Activated naive CD8-positive, alpha-beta T cell treated with anti-CD3 and anti-CD28 coated beads, Interleukin-2, amount 10 ng/mL, durations not matched to agents 7 days and 5 days (primary cell): ENCODE measurements at regions not wholly inside any gene's neighbourhood (a gene's known extent, or its start where the extent isn't known, plus 50 kb on each side); places are given as distances from the start of the nearest gene placed in this dataset.
"Not testable (repeated sequence)": the region's sequence is repeated elsewhere in the genome, so short reads cannot be mapped to it uniquely, and the experiment has no call there.

ENCODE experiments used
- ATAC-seq: fragments of 150-1000 bp; cut with Tn5 transposase; one replicate; pipeline ENCODE4 v1.10.0; 2021; ENCODE audit warnings: low read depth, moderate library complexity
- POLR2A ChIA-PET: fragments of 350-600 bp; sonication (Branson Sonifier 250); formaldehyde crosslinking; loops from one replicate; lab custom pipeline; 2021; ENCODE audit warnings: antibody characterized with exemption; lab: Charles Lee
- DNase-seq: peaks from one replicate; pipeline ENCODE4 v3.0.0; 2021
- H3K27ac Mint-ChIP-seq: one replicate; pipeline ENCODE4 v1.8.0; 2022; ENCODE audit warnings: mild to moderate bottlenecking, mixed read lengths
- H3K27me3 Mint-ChIP-seq: one replicate; pipeline ENCODE4 v1.8.0; 2022; ENCODE audit warnings: mild to moderate bottlenecking, moderate library complexity, mixed read lengths
- H3K36me3 Mint-ChIP-seq: one replicate; pipeline ENCODE4 v1.8.0; 2021; ENCODE audit warnings: mild to moderate bottlenecking, mixed read lengths
- H3K4me1 Mint-ChIP-seq: one replicate; pipeline ENCODE4 v1.8.0; 2021; ENCODE audit warnings: mixed read lengths
- H3K4me3 Mint-ChIP-seq: one replicate; pipeline ENCODE4 v1.8.0; 2022; ENCODE audit warnings: mild to moderate bottlenecking, moderate library complexity, mixed read lengths
- H3K9me3 Mint-ChIP-seq: one replicate; pipeline ENCODE4 v1.8.0; 2021; ENCODE audit warnings: mixed read lengths

- Mint-ChIP-seq H3K4me1 (peaks cover 13% of the 10 kb centered on the region), H3K36me3 (no peaks in the 10 kb centered on the region), H3K9me3 (no peaks in the 10 kb centered on the region), H3K27me3 (peaks cover 30% of the 10 kb centered on the region), H3K4me3 (no peak overlapping the region), H3K27ac (no peak overlapping the region)
- no peak for DNase-seq
- ATAC-seq = no peak
- POLR2A ChIA-PET = no interaction called here
Measured at GRCh38 chr4:128551280-128551679, 258.2 kb upstream of the JADE1 start.

- Mint-ChIP-seq H3K4me3 (no peak overlapping the region), H3K27ac (no peak overlapping the region), H3K27me3 (peaks cover 32% of the 10 kb centered on the region), H3K9me3 (no peaks in the 10 kb centered on the region), H3K4me1 (peaks cover 13% of the 10 kb centered on the region), H3K36me3 (no peaks in the 10 kb centered on the region)
- DNase-seq (no peak), ATAC-seq (no peak)
- POLR2A ChIA-PET = no interaction called here
Measured at GRCh38 chr4:128550060-128550459, 259.4 kb upstream of the JADE1 start.

GRCh38 chr4:128549636-128550035 is 259.9 kb upstream of the JADE1 start:
- H3K9me3 Mint-ChIP-seq = no peaks in the 10 kb centered on the region
- no peak for DNase-seq
- H3K27ac Mint-ChIP-seq = no peak overlapping the region
- H3K4me1 Mint-ChIP-seq = peaks cover 13% of the 10 kb centered on the region
- H3K27me3 Mint-ChIP-seq = peaks cover 32% of the 10 kb centered on the region
- POLR2A ChIA-PET = no interaction called here
- no peak for ATAC-seq
- no peak overlapping the region for H3K4me3 Mint-ChIP-seq
- no peaks in the 10 kb centered on the region for H3K36me3 Mint-ChIP-seq

- H3K9me3 Mint-ChIP-seq = no peaks in the 10 kb centered on the region
- ATAC-seq = no peak
- H3K27me3 Mint-ChIP-seq = peaks cover 32% of the 10 kb centered on the region
- POLR2A ChIA-PET = no interaction called here
- no peak overlapping the region for H3K27ac Mint-ChIP-seq
- no peaks in the 10 kb centered on the region for H3K36me3 Mint-ChIP-seq
- H3K4me3 Mint-ChIP-seq = no peak overlapping the region
- no peak for DNase-seq
- H3K4me1 Mint-ChIP-seq = peaks cover 6% of the 10 kb centered on the region
Measured at GRCh38 chr4:128548381-128548780, 260.8 kb upstream of the PGRMC2 start.

- H3K27ac Mint-ChIP-seq = no peak overlapping the region
- no peaks in the 10 kb centered on the region for H3K4me1 Mint-ChIP-seq
- POLR2A ChIA-PET = no interaction called here
- no peak overlapping the region for H3K4me3 Mint-ChIP-seq
- no peaks in the 10 kb centered on the region for H3K9me3 Mint-ChIP-seq
- ATAC-seq = no peak
- no peaks in the 10 kb centered on the region for H3K36me3 Mint-ChIP-seq
- H3K27me3 Mint-ChIP-seq = peaks cover 7% of the 10 kb centered on the region
- DNase-seq = no peak
Measured at GRCh38 chr4:128544272-128544671, 256.7 kb upstream of the PGRMC2 start.

- ATAC-seq (no peak), DNase-seq (no peak)
- POLR2A ChIA-PET = no interaction called here
- Mint-ChIP-seq H3K4me1 (no peaks in the 10 kb centered on the region), H3K27ac (no peak overlapping the region), H3K9me3 (no peaks in the 10 kb centered on the region), H3K4me3 (no peak overlapping the region), H3K27me3 (peaks cover 4% of the 10 kb centered on the region), H3K36me3 (no peaks in the 10 kb centered on the region)
Measured at GRCh38 chr4:128543696-128544095, 256.1 kb upstream of the PGRMC2 start.

GRCh38 chr4:128542047-128542446 is 254.4 kb upstream of the PGRMC2 start:
- Mint-ChIP-seq H3K9me3 (no peaks in the 10 kb centered on the region), H3K4me1 (no peaks in the 10 kb centered on the region), H3K27me3 (peaks cover 4% of the 10 kb centered on the region), H3K4me3 (no peak overlapping the region), H3K27ac (no peak overlapping the region), H3K36me3 (no peaks in the 10 kb centered on the region)
- POLR2A ChIA-PET = no interaction called here
- DNase-seq (no peak), ATAC-seq (no peak)

- POLR2A ChIA-PET = no interaction called here
- Mint-ChIP-seq H3K4me3 (no peak overlapping the region), H3K9me3 (no peaks in the 10 kb centered on the region), H3K4me1 (no peaks in the 10 kb centered on the region), H3K36me3 (no peaks in the 10 kb centered on the region), H3K27me3 (no peaks in the 10 kb centered on the region), H3K27ac (no peak overlapping the region)
- DNase-seq = no peak
- no peak for ATAC-seq
Measured at GRCh38 chr4:128540122-128540521, 252.5 kb upstream of the PGRMC2 start.

GRCh38 chr4:128538111-128538882 is 250.7 kb upstream of the PGRMC2 start:
- POLR2A ChIA-PET = no interaction called here
- Mint-ChIP-seq H3K36me3 (no peaks in the 10 kb centered on the region), H3K4me3 (no peak overlapping the region), H3K9me3 (no peaks in the 10 kb centered on the region), H3K27ac (no peak overlapping the region), H3K4me1 (no peaks in the 10 kb centered on the region), H3K27me3 (no peaks in the 10 kb centered on the region)
- ATAC-seq (no peak), DNase-seq (no peak)

- ATAC-seq (no peak), DNase-seq (no peak)
- Mint-ChIP-seq H3K36me3 (no peaks in the 10 kb centered on the region), H3K4me1 (no peaks in the 10 kb centered on the region), H3K9me3 (no peaks in the 10 kb centered on the region), H3K27ac (no peak overlapping the region), H3K27me3 (peaks cover 7% of the 10 kb centered on the region), H3K4me3 (no peak overlapping the region)
- POLR2A ChIA-PET = no interaction called here
Measured at GRCh38 chr4:128536746-128537145, 249.1 kb upstream of the PGRMC2 start.

- H3K9me3 Mint-ChIP-seq, H3K27ac Mint-ChIP-seq, POLR2A ChIA-PET, ATAC-seq, H3K4me1 Mint-ChIP-seq, H3K4me3 Mint-ChIP-seq, H3K36me3 Mint-ChIP-seq, DNase-seq, H3K27me3 Mint-ChIP-seq: not testable (repeated sequence)
Measured at GRCh38 chr4:128535510-128535909, 247.9 kb upstream of the PGRMC2 start.

- Mint-ChIP-seq H3K27me3 (peaks cover 11% of the 10 kb centered on the region), H3K9me3 (no peaks in the 10 kb centered on the region), H3K36me3 (peaks cover 2% of the 10 kb centered on the region), H3K4me3 (no peak overlapping the region), H3K4me1 (no peaks in the 10 kb centered on the region), H3K27ac (no peak overlapping the region)
- no peak for ATAC-seq
- POLR2A ChIA-PET = no interaction called here
- no peak for DNase-seq
Measured at GRCh38 chr4:128528793-128529553, 241.4 kb upstream of the PGRMC2 start.

- POLR2A ChIA-PET = no interaction called here
- Mint-ChIP-seq H3K4me1 (no peaks in the 10 kb centered on the region), H3K4me3 (no peak overlapping the region), H3K27ac (no peak overlapping the region), H3K9me3 (no peaks in the 10 kb centered on the region), H3K27me3 (peaks cover 10% of the 10 kb centered on the region), H3K36me3 (peaks cover 2% of the 10 kb centered on the region)
- ATAC-seq = no peak
- no peak for DNase-seq
Measured at GRCh38 chr4:128527946-128528576, 240.4 kb upstream of the PGRMC2 start.

- H3K27me3 Mint-ChIP-seq = peaks cover 4% of the 10 kb centered on the region
Measured at GRCh38 chr4:128527351-128527750, 239.7 kb upstream of the PGRMC2 start.

More at GRCh38 chr4:128527351-128527750, 239.7 kb upstream of the PGRMC2 start:
- no peak overlapping the region for H3K4me3 Mint-ChIP-seq
- H3K9me3 Mint-ChIP-seq = no peaks in the 10 kb centered on the region
- H3K27ac Mint-ChIP-seq = no peak overlapping the region
- no peak for ATAC-seq
- no peak for DNase-seq
- no peaks in the 10 kb centered on the region for H3K4me1 Mint-ChIP-seq
- POLR2A ChIA-PET = no interaction called here
- peaks cover 2% of the 10 kb centered on the region for H3K36me3 Mint-ChIP-seq
